SK-N-SH (cell line): ENCODE measurements at regions not wholly inside any gene's neighbourhood (a gene's known extent, or its start where the extent isn't known, plus 50 kb on each side); places are given as distances from the start of the nearest gene placed in this dataset.

Source experiments
- CTCF ChIA-PET: fragments of 300-600, 350-600 bp; formaldehyde crosslinking; extraction: SDS; loops from one replicate; lab custom pipeline; 2021; lab: Yijun Ruan, JAX
- POLR2A ChIA-PET: fragments of 350-600 bp; sonication (Branson Sonifier 250); formaldehyde crosslinking; extraction: SDS; loops from one replicate; lab custom pipeline; 2020; ENCODE audit warnings: antibody characterized with exemption, inconsistent platforms; lab: Yijun Ruan, JAX
- DNase-seq: peaks from one replicate; pipeline ENCODE4 v3.0.0; 2012
- H2AFZ ChIP-seq: fragments of 200-600 bp; sonication (generic); 2 replicates; pipeline ENCODE4 v1.8.1; 2016; ENCODE audit warnings: antibody characterized with exemption, mild to moderate bottlenecking, low read depth
- H3F3A ChIP-seq: fragments of 200-600 bp; sonication (generic); replicated peaks from 2 replicates; pipeline ENCODE3; 2016; ENCODE audit warnings: antibody characterized with exemption, mild to moderate bottlenecking; ENCODE audit not compliant: insufficient read depth
- H3K27ac ChIP-seq, 2 experiments: fragments of 200-500 bp in 1 of 2; fragments of 200-600 bp in 1 of 2; sonication (Bioruptor generic) in 1 of 2; sonication (generic), shearing (Covaris generic) in 1 of 2; 2 replicates each; pipeline versions ENCODE4 v1.5.1 to v1.6.1; 2014 to 2016; ENCODE audit warnings: low read depth in 2 of 2, inconsistent platforms in 1 of 2, low read length in 1 of 2, mild to moderate bottlenecking in 1 of 2, mixed read lengths in 1 of 2
- H3K27me3 ChIP-seq: fragments of 200-600 bp; sonication (generic), shearing (Covaris generic); 2 replicates; pipeline ENCODE4 v1.6.1; 2016; ENCODE audit warnings: mixed run types; ENCODE audit not compliant: insufficient read depth
- H3K36me3 ChIP-seq, 2 experiments: fragments of 200-500 bp in 1 of 2; fragments of 200-600 bp in 1 of 2; sonication (Bioruptor generic) in 1 of 2; sonication (generic) in 1 of 2; replicated peaks in 1 of 2; 2 replicates each; pipeline versions ENCODE3 to v1.5.1; 2014 to 2016; ENCODE audit warnings: low read length in 1 of 2, mild to moderate bottlenecking in 1 of 2; ENCODE audit not compliant: insufficient read depth in 2 of 2, control insufficient read depth in 1 of 2
- H3K4me1 ChIP-seq, 2 experiments: fragments of 200-500 bp in 1 of 2; fragments of 200-600 bp in 1 of 2; sonication (Bioruptor generic) in 1 of 2; sonication (generic), shearing (Covaris generic) in 1 of 2; 2 replicates each; pipeline versions ENCODE4 v1.5.1 to v1.6.1; 2014 to 2016; ENCODE audit warnings: low read depth in 1 of 2, low read length in 1 of 2, mixed run types in 1 of 2; ENCODE audit not compliant: insufficient read depth in 2 of 2, control insufficient read depth in 1 of 2
- H3K4me2 ChIP-seq: fragments of 200-600 bp; sonication (generic), shearing (Covaris generic); 2 replicates; pipeline ENCODE4 v1.6.1; 2017; ENCODE audit warnings: mixed run types
- H3K4me3 ChIP-seq, 2 experiments: fragments of 200-500 bp in 1 of 2; fragments of 200-600 bp in 1 of 2; sonication (Bioruptor generic) in 1 of 2; sonication (generic), shearing (Covaris generic) in 1 of 2; 2 replicates each; pipeline versions ENCODE4 v1.5.1 to v1.8.1; 2014 to 2016; ENCODE audit warnings: low read depth in 2 of 2, inconsistent platforms in 1 of 2, low read length in 1 of 2, mild to moderate bottlenecking in 1 of 2, mixed read lengths in 1 of 2, moderate library complexity in 1 of 2
- H3K79me2 ChIP-seq: fragments of 200-600 bp; sonication (generic); 2 replicates; pipeline ENCODE4 v1.8.1; 2017; ENCODE audit warnings: mild to moderate bottlenecking; ENCODE audit not compliant: insufficient read depth
- H3K9ac ChIP-seq: fragments of 200-600 bp; sonication (generic); 2 replicates; pipeline ENCODE4 v1.6.1; 2017; ENCODE audit warnings: mixed run types
- H3K9me2 ChIP-seq: fragments of 200-600 bp; sonication (generic); 2 replicates; pipeline ENCODE4 v1.6.1; 2017; ENCODE audit warnings: mixed run types
- H3K9me3 ChIP-seq: fragments of 200-600 bp; sonication (generic); 2 replicates; pipeline ENCODE4 v1.6.1; 2017; ENCODE audit warnings: mixed run types, mild to moderate bottlenecking, moderate library complexity
- H4K20me1 ChIP-seq: fragments of 200-600 bp; sonication (generic); 2 replicates; pipeline ENCODE4 v1.6.1; 2017; ENCODE audit warnings: mild to moderate bottlenecking, mixed run types; ENCODE audit not compliant: insufficient read depth
- EP300 ChIP-seq, 2 experiments: IDR thresholded peaks; 2 replicates each; pipeline versions ENCODE4 v1.4.0 to v1.6.1; 2012; ENCODE audit warnings: borderline replicate concordance in 1 of 2, low read depth in 1 of 2, low read length in 1 of 2
- EZH2phosphoT487 ChIP-seq: fragments of 200-600 bp; sonication (generic); IDR thresholded peaks from 2 replicates; pipeline ENCODE4 v1.6.1; 2017; ENCODE audit warnings: low read depth, mixed run types, mild to moderate bottlenecking, antibody characterized with exemption, moderate library complexity, borderline replicate concordance
- GABPA ChIP-seq: IDR thresholded peaks from 2 replicates; pipeline ENCODE4 v1.4.0; 2012; ENCODE audit warnings: low read depth, mild to moderate bottlenecking
- GATA2 ChIP-seq: sonication (generic); formaldehyde crosslinking; IDR thresholded peaks from 2 replicates; pipeline ENCODE4 v1.5.0; 2020; ENCODE audit warnings: mild to moderate bottlenecking, missing genetic modification reagents
- JUND ChIP-seq: IDR thresholded peaks from 2 replicates; pipeline ENCODE4 v1.4.0; 2012
- NRF1 ChIP-seq: IDR thresholded peaks from 2 replicates; pipeline ENCODE4 v1.6.1; 2012; ENCODE audit warnings: low read depth, mild to moderate bottlenecking, low read length
- RCOR1 ChIP-seq: fragments of 150-350 bp; IDR thresholded peaks from 2 replicates; pipeline ENCODE4 v1.6.1; 2017; ENCODE audit warnings: antibody characterized with exemption, low read length
- SMC3 ChIP-seq: IDR thresholded peaks from 2 replicates; pipeline ENCODE4 v1.6.1; 2012; ENCODE audit warnings: low read depth, low read length, improper control_type of control experiment
- TAF1 ChIP-seq: IDR thresholded peaks from 2 replicates; pipeline ENCODE4 v1.6.1; 2012; ENCODE audit warnings: low read depth, mild to moderate bottlenecking, low read length, moderate library complexity, borderline replicate concordance
- TEAD4 ChIP-seq: IDR thresholded peaks from 2 replicates; pipeline ENCODE4 v1.4.0; 2012; ENCODE audit warnings: mild to moderate bottlenecking, borderline replicate concordance; ENCODE audit not compliant: insufficient read depth
- WGBS: methylation state at CpG from one replicate; pipeline ENCODE4 v1.1.6; 2017; ENCODE audit warnings: low lambda C conversion rate; 5-methylcytosine and 5-hydroxymethylcytosine counted together
- TF ChIP-seq, protein P1 (sequence below): IDR thresholded peaks from 2 replicates; pipeline ENCODE4 v1.6.1; 2012; ENCODE audit warnings: mild to moderate bottlenecking, low read depth, low read length, moderate library complexity
- TF ChIP-seq, protein P2 (sequence below): IDR thresholded peaks from 2 replicates; pipeline ENCODE4 v1.4.0; 2012; ENCODE audit warnings: low read depth, borderline replicate concordance
- TF ChIP-seq, protein P3 (sequence below): fragments of 150-350 bp; IDR thresholded peaks from 2 replicates; pipeline ENCODE4 v1.6.1; 2017; ENCODE audit warnings: antibody characterized with exemption, low read length, low read depth, borderline replicate concordance
- TF ChIP-seq, protein P4 (sequence below): IDR thresholded peaks from 2 replicates; pipeline ENCODE4 v1.4.0; 2012; ENCODE audit warnings: low read depth, borderline replicate concordance

DNA sequence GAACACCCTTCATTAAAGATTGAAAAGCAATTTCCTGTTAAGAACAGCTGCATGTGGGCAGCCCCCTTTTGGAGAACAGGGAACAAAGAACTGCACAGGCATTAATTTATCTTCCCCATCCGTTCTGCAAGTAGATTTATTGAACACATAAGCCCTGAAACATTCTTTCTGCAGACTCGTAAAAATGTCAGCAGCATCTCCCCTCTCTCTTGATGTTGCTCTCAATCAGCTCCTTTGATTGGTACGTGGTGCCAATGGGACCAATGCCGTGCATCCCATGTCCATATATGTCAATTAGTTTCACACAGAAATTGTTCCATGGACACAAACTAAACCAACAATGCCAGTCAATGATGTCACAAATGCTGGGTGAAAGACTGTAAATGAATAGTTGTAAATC, 228.5 kb upstream of the RASGEF1B start (continued):
- TF ChIP-seq, protein P1, sequence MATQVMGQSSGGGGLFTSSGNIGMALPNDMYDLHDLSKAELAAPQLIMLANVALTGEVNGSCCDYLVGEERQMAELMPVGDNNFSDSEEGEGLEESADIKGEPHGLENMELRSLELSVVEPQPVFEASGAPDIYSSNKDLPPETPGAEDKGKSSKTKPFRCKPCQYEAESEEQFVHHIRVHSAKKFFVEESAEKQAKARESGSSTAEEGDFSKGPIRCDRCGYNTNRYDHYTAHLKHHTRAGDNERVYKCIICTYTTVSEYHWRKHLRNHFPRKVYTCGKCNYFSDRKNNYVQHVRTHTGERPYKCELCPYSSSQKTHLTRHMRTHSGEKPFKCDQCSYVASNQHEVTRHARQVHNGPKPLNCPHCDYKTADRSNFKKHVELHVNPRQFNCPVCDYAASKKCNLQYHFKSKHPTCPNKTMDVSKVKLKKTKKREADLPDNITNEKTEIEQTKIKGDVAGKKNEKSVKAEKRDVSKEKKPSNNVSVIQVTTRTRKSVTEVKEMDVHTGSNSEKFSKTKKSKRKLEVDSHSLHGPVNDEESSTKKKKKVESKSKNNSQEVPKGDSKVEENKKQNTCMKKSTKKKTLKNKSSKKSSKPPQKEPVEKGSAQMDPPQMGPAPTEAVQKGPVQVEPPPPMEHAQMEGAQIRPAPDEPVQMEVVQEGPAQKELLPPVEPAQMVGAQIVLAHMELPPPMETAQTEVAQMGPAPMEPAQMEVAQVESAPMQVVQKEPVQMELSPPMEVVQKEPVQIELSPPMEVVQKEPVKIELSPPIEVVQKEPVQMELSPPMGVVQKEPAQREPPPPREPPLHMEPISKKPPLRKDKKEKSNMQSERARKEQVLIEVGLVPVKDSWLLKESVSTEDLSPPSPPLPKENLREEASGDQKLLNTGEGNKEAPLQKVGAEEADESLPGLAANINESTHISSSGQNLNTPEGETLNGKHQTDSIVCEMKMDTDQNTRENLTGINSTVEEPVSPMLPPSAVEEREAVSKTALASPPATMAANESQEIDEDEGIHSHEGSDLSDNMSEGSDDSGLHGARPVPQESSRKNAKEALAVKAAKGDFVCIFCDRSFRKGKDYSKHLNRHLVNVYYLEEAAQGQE = no peak
- TF ChIP-seq NRF1 = no peak

DNA sequence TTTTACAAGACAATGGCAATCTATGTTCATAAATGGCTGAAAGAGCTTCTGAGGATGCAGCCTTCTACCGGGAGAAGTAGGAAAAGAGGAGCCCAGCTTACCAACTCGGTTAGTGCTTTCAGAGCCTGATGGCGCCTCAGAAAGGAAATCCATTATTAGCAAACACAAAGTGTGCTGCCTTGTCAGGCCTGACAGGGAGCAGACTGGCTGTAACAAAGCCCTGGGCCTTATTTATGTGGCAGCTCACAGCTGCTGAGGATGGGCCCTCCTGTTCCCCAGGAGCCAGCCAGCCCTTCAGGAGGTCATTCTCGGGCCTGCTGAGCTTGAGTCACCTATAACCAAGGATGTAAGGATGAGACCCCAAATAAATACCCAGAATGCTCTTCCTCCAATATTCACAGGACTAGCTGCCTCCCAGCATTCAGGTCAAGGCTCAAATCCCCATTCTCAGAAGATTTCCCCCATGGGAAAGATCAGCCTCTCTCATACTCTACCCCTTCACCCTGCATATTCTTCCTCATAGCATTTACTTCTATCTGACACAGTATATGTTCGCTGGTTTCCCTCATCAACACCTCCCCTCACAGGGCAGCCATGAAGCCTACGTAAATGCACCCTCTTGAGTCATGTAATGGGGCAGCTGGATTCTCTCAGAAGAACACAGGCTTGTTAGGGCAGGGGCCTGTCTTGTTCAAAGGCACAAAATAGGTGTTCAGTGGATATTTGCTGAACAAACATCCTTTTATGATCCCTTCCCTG, 227.0 kb upstream of the RASGEF1B start:
- CTCF ChIA-PET = interaction anchor here (1.3 kb wide), 1 partner anchor 11 kb away, joined by 3 read pairs; no protein-coding TSS in a partner anchor

More for the DNA sequence above, 227.0 kb upstream of the RASGEF1B start:
- Histone ChIP-seq H3K79me2 (no peaks in the 10 kb centered on the region), H2AFZ (no peak overlapping the region), H3K27ac (no peak overlapping the region), H3K9ac (no peak overlapping the region), H3K27me3 (no peaks in the 10 kb centered on the region), H3K4me1 (no peaks in the 10 kb centered on the region), H3K9me3 (no peaks in the 10 kb centered on the region), H3K36me3 (no peaks in the 10 kb centered on the region), H4K20me1 (no peaks in the 10 kb centered on the region), H3K4me2 (no peak overlapping the region), H3K9me2 (no peaks in the 10 kb centered on the region), H3K4me3 (no peak overlapping the region), H3F3A (no peaks in the 10 kb centered on the region)
- POLR2A ChIA-PET = no interaction called here
- no peak for TF ChIP-seq JUND
- no peak for TF ChIP-seq RCOR1
- no peak for TF ChIP-seq TEAD4
- TF ChIP-seq GABPA = no peak
- no peak for TF ChIP-seq GATA2
- no peak for TF ChIP-seq EP300 (IDR thresholded peaks at IDR 0.05; ENCODE audit: borderline replicate concordance in 1 of 2, low read depth in 1 of 2, low read length in 1 of 2)
- TF ChIP-seq, protein P2, sequence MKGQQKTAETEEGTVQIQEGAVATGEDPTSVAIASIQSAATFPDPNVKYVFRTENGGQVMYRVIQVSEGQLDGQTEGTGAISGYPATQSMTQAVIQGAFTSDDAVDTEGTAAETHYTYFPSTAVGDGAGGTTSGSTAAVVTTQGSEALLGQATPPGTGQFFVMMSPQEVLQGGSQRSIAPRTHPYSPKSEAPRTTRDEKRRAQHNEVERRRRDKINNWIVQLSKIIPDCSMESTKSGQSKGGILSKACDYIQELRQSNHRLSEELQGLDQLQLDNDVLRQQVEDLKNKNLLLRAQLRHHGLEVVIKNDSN = no peak
- TF ChIP-seq SMC3 = no peak
- TF ChIP-seq, protein P3, sequence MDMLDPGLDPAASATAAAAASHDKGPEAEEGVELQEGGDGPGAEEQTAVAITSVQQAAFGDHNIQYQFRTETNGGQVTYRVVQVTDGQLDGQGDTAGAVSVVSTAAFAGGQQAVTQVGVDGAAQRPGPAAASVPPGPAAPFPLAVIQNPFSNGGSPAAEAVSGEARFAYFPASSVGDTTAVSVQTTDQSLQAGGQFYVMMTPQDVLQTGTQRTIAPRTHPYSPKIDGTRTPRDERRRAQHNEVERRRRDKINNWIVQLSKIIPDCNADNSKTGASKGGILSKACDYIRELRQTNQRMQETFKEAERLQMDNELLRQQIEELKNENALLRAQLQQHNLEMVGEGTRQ = no peak
- TF ChIP-seq, protein P4, sequence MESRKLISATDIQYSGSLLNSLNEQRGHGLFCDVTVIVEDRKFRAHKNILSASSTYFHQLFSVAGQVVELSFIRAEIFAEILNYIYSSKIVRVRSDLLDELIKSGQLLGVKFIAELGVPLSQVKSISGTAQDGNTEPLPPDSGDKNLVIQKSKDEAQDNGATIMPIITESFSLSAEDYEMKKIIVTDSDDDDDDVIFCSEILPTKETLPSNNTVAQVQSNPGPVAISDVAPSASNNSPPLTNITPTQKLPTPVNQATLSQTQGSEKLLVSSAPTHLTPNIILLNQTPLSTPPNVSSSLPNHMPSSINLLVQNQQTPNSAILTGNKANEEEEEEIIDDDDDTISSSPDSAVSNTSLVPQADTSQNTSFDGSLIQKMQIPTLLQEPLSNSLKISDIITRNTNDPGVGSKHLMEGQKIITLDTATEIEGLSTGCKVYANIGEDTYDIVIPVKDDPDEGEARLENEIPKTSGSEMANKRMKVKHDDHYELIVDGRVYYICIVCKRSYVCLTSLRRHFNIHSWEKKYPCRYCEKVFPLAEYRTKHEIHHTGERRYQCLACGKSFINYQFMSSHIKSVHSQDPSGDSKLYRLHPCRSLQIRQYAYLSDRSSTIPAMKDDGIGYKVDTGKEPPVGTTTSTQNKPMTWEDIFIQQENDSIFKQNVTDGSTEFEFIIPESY = no peak
- TF ChIP-seq, protein P1 = no peak
- TF ChIP-seq EZH2phosphoT487 = no peak
- no peak for TF ChIP-seq TAF1
- 2% methylated on average over 6 of the region's 6 CpGs for WGBS
- DNase-seq = no peak
